ENCODE measurements at regions not wholly inside any gene's neighbourhood (a gene's known extent, or its start where the extent isn't known, plus 50 kb on each side); places are given as distances from the start of the nearest gene placed in this dataset.

- Histone ChIP-seq H3K9me3 (ENCODE audit: insufficient read depth, low read depth, low read length) (no peaks in the 10 kb centered on the region), H2AFZ (ENCODE audit: low read length) (no peak overlapping the region), H3K9me2 (replicated peaks; ENCODE audit: low read depth, low read length) (no peaks in the 10 kb centered on the region), H4K20me1 (ENCODE audit: insufficient read depth, low read length, poor library complexity, severe bottlenecking) (no peaks in the 10 kb centered on the region), H3K4me3 (ENCODE audit: low read length, poor library complexity, severe bottlenecking) (no peak overlapping the region), H3K27me3 (ENCODE audit: insufficient read depth, low read length, poor library complexity, severe bottlenecking) (no peaks in the 10 kb centered on the region), H3K79me2 (ENCODE audit: insufficient read depth, low read length) (no peaks in the 10 kb centered on the region), H3K4me1 (ENCODE audit: insufficient read depth, low read length, poor library complexity, severe bottlenecking) (peaks cover 24% of the 10 kb centered on the region), H3K9ac (ENCODE audit: low read depth, low read length, poor library complexity, severe bottlenecking) (no peak overlapping the region), H3K4me2 (ENCODE audit: low read depth, low read length, poor library complexity, severe bottlenecking) (no peak overlapping the region), H3F3A (ENCODE audit: low read depth) (no peaks in the 10 kb centered on the region), H3K36me3 (ENCODE audit: insufficient read depth, low read length) (no peaks in the 10 kb centered on the region)
- TF ChIP-seq CTCF (conservative IDR thresholded peaks at IDR 0.05; ENCODE audit: low read length) (no peak), EZH2phosphoT487 (IDR thresholded peaks at IDR 0.05; ENCODE audit: borderline replicate concordance) (no peak)
These were observed 122.3 kb downstream of the ZFP36L2 start for GRCh38 chr2:43104106-43104505.

GRCh38 chr2:43103093-43103404, 123.4 kb downstream of the ZFP36L2 start:
- Histone ChIP-seq H3K79me2 (ENCODE audit: insufficient read depth, low read length) (no peaks in the 10 kb centered on the region), H3K9me3 (ENCODE audit: insufficient read depth, low read depth, low read length) (no peaks in the 10 kb centered on the region), H3K9me2 (replicated peaks; ENCODE audit: low read depth, low read length) (no peaks in the 10 kb centered on the region), H3F3A (ENCODE audit: low read depth) (no peaks in the 10 kb centered on the region), H4K20me1 (ENCODE audit: insufficient read depth, low read length, poor library complexity, severe bottlenecking) (no peaks in the 10 kb centered on the region), H3K4me3 (ENCODE audit: low read length, poor library complexity, severe bottlenecking) (no peak overlapping the region), H3K4me2 (ENCODE audit: low read depth, low read length, poor library complexity, severe bottlenecking) (no peak overlapping the region), H3K4me1 (ENCODE audit: insufficient read depth, low read length, poor library complexity, severe bottlenecking) (peaks cover 24% of the 10 kb centered on the region), H3K27me3 (ENCODE audit: insufficient read depth, low read length, poor library complexity, severe bottlenecking) (no peaks in the 10 kb centered on the region), H2AFZ (ENCODE audit: low read length) (no peak overlapping the region), H3K36me3 (ENCODE audit: insufficient read depth, low read length) (no peaks in the 10 kb centered on the region), H3K9ac (ENCODE audit: low read depth, low read length, poor library complexity, severe bottlenecking) (no peak overlapping the region)
- TF ChIP-seq EZH2phosphoT487 (IDR thresholded peaks at IDR 0.05; ENCODE audit: borderline replicate concordance) = no peak
- no peak for TF ChIP-seq CTCF (conservative IDR thresholded peaks at IDR 0.05; ENCODE audit: low read length)

GRCh38 chr2:43102366-43103092, 123.9 kb downstream of the ZFP36L2 start:
- Histone ChIP-seq H3F3A (ENCODE audit: low read depth) (no peaks in the 10 kb centered on the region), H3K79me2 (ENCODE audit: insufficient read depth, low read length) (no peaks in the 10 kb centered on the region), H3K9me3 (ENCODE audit: insufficient read depth, low read depth, low read length) (no peaks in the 10 kb centered on the region), H3K9me2 (replicated peaks; ENCODE audit: low read depth, low read length) (no peaks in the 10 kb centered on the region), H3K36me3 (ENCODE audit: insufficient read depth, low read length) (no peaks in the 10 kb centered on the region), H3K4me1 (ENCODE audit: insufficient read depth, low read length, poor library complexity, severe bottlenecking) (peaks cover 24% of the 10 kb centered on the region), H3K4me3 (ENCODE audit: low read length, poor library complexity, severe bottlenecking) (no peak overlapping the region), H2AFZ (ENCODE audit: low read length) (no peak overlapping the region), H3K27me3 (ENCODE audit: insufficient read depth, low read length, poor library complexity, severe bottlenecking) (no peaks in the 10 kb centered on the region), H3K4me2 (ENCODE audit: low read depth, low read length, poor library complexity, severe bottlenecking) (no peak overlapping the region), H4K20me1 (ENCODE audit: insufficient read depth, low read length, poor library complexity, severe bottlenecking) (no peaks in the 10 kb centered on the region), H3K9ac (ENCODE audit: low read depth, low read length, poor library complexity, severe bottlenecking) (no peak overlapping the region)
- TF ChIP-seq CTCF (conservative IDR thresholded peaks at IDR 0.05; ENCODE audit: low read length) = no peak

Data from Loucy (cell line).